CD14-positive monocyte (primary cell): ENCODE measurements at regions not wholly inside any gene's neighbourhood (a gene's known extent, or its start where the extent isn't known, plus 50 kb on each side); places are given as distances from the start of the nearest gene placed in this dataset.

Experiments used
- DNase-seq, 3 donors: peaks; one replicate each; pipeline ENCODE4 v3.0.0-alpha.2; 2011 to 2022
- H2AFZ ChIP-seq: 2 replicates; pipeline ENCODE4 v1.6.0; 2012; ENCODE audit warnings: mild to moderate bottlenecking, low read depth, low read length, inconsistent platforms; ENCODE audit not compliant: insufficient read depth, poor library complexity, severe bottlenecking
- H3K27ac ChIP-seq, 2 donors: 1 replicate in 1 of 2; 2 replicates in 1 of 2; pipeline ENCODE4 v1.5.1; 2012 to 2013; ENCODE audit warnings: low read length in 2 of 2, control low read depth in 1 of 2, inconsistent platforms in 1 of 2, low read depth in 1 of 2, mild to moderate bottlenecking in 1 of 2
- H3K27me3 ChIP-seq, 2 donors: one replicate each; pipeline versions ENCODE4 v1.6.0 to v1.6.1; 2011 to 2013; ENCODE audit warnings: low read length in 2 of 2; ENCODE audit not compliant: control insufficient read depth in 2 of 2, insufficient read depth in 2 of 2
- H3K36me3 ChIP-seq, 2 donors: replicated peaks in 1 of 2; 1 replicate in 1 of 2; 2 replicates in 1 of 2; pipeline versions ENCODE4 v1.5.1 to v1.6.1; 2012 to 2013; ENCODE audit warnings: low read length in 2 of 2, control low read depth in 1 of 2, inconsistent platforms in 1 of 2, mild to moderate bottlenecking in 1 of 2; ENCODE audit not compliant: insufficient read depth in 2 of 2, control insufficient read depth in 1 of 2
- H3K4me1 ChIP-seq, 2 donors: 1 replicate in 1 of 2; 2 replicates in 1 of 2; pipeline versions ENCODE4 v1.5.1 to v1.6.1; 2012 to 2013; ENCODE audit warnings: low read length in 2 of 2, control low read depth in 1 of 2, inconsistent platforms in 1 of 2, mild to moderate bottlenecking in 1 of 2, moderate library complexity in 1 of 2; ENCODE audit not compliant: insufficient read depth in 2 of 2, control insufficient read depth in 1 of 2
- H3K4me2 ChIP-seq: replicated peaks from 2 replicates; pipeline ENCODE3; 2012; ENCODE audit warnings: low read length, moderate library complexity, mild to moderate bottlenecking; ENCODE audit not compliant: poor library complexity, severe bottlenecking; ENCODE audit errors: extremely low read depth
- H3K4me3 ChIP-seq, 3 experiments: fragments of 200-600 bp in 1 of 3; sonication (generic) in 1 of 3; replicated peaks in 1 of 3; 1 replicate in 2 of 3; 2 replicates in 1 of 3; pipeline ENCODE4 v1.5.1; 2011 to 2013; ENCODE audit warnings: low read length in 3 of 3, mild to moderate bottlenecking in 3 of 3, control low read depth in 2 of 3, low read depth in 2 of 3, inconsistent platforms in 1 of 3, moderate library complexity in 1 of 3
- H3K79me2 ChIP-seq: 2 replicates; pipeline ENCODE4 v1.6.0; 2012; ENCODE audit warnings: mild to moderate bottlenecking, control low read depth, inconsistent platforms, low read length, moderate library complexity; ENCODE audit not compliant: insufficient read depth
- H3K9ac ChIP-seq: 2 replicates; pipeline ENCODE4 v1.6.0; 2017; ENCODE audit warnings: low read length, mild to moderate bottlenecking; ENCODE audit not compliant: insufficient read depth, poor library complexity, severe bottlenecking
- H3K9me3 ChIP-seq, 2 donors: replicated peaks in 1 of 2; 1 replicate in 1 of 2; 2 replicates in 1 of 2; pipeline versions ENCODE4 v1.5.1 to v1.6.1; 2012 to 2013; ENCODE audit warnings: low read length in 2 of 2, control low read depth in 1 of 2; ENCODE audit not compliant: control insufficient read depth in 1 of 2, insufficient read depth in 1 of 2
- H4K20me1 ChIP-seq: 2 replicates; pipeline ENCODE4 v1.6.0; 2012; ENCODE audit warnings: mild to moderate bottlenecking, low read length, control low read depth, moderate library complexity; ENCODE audit not compliant: insufficient read depth
- H3K27ac Mint-ChIP-seq, 7 donors: one replicate each; pipeline ENCODE4 v1.8.0; 2020; ENCODE audit warnings: mild to moderate bottlenecking in 7 of 7, mixed read lengths in 7 of 7, moderate library complexity in 6 of 7, inconsistent platforms in 2 of 7
- H3K27me3 Mint-ChIP-seq, 3 donors: one replicate each; pipeline ENCODE4 v1.8.0; 2021 to 2022; ENCODE audit warnings: low read depth in 3 of 3, mild to moderate bottlenecking in 3 of 3, mixed read lengths in 3 of 3, moderate library complexity in 3 of 3, inconsistent platforms in 1 of 3
- H3K36me3 Mint-ChIP-seq, 2 donors: one replicate each; pipeline ENCODE4 v1.8.0; 2020; ENCODE audit warnings: mixed read lengths in 2 of 2, inconsistent platforms in 1 of 2, mild to moderate bottlenecking in 1 of 2
- H3K4me1 Mint-ChIP-seq: one replicate; pipeline ENCODE4 v1.8.0; 2020; ENCODE audit warnings: mild to moderate bottlenecking, mixed read lengths
- H3K4me3 Mint-ChIP-seq, 2 donors: one replicate each; pipeline ENCODE4 v1.8.0; 2020; ENCODE audit warnings: mild to moderate bottlenecking in 2 of 2, mixed read lengths in 2 of 2, moderate library complexity in 1 of 2
- H3K9me3 Mint-ChIP-seq, 7 donors: one replicate each; pipeline ENCODE4 v1.8.0; 2020 to 2022; ENCODE audit warnings: mixed read lengths in 7 of 7, mild to moderate bottlenecking in 6 of 7, moderate library complexity in 6 of 7, inconsistent platforms in 2 of 7
- WGBS: methylation state at CpG from one replicate; pipeline ENCODE4 v1.1.5; 2013; ENCODE audit warnings: missing lambda C conversion rate; ENCODE audit not compliant: insufficient coverage; 5-methylcytosine and 5-hydroxymethylcytosine counted together
- intact Hi-C, 2 donors: fragments of 100-400 bp; cut with micrococcal nuclease; formaldehyde crosslinking; loops; one replicate each; pipeline versions ENCODE4 v1.15.0 to v1.15.1; 2023
- TF ChIP-seq, protein P1 (sequence below): fragments of 200-600 bp; IDR thresholded peaks from one replicate; pipeline ENCODE4 v1.8.0; 2022; ENCODE audit warnings: antibody characterized with exemption, mild to moderate bottlenecking

DNA sequence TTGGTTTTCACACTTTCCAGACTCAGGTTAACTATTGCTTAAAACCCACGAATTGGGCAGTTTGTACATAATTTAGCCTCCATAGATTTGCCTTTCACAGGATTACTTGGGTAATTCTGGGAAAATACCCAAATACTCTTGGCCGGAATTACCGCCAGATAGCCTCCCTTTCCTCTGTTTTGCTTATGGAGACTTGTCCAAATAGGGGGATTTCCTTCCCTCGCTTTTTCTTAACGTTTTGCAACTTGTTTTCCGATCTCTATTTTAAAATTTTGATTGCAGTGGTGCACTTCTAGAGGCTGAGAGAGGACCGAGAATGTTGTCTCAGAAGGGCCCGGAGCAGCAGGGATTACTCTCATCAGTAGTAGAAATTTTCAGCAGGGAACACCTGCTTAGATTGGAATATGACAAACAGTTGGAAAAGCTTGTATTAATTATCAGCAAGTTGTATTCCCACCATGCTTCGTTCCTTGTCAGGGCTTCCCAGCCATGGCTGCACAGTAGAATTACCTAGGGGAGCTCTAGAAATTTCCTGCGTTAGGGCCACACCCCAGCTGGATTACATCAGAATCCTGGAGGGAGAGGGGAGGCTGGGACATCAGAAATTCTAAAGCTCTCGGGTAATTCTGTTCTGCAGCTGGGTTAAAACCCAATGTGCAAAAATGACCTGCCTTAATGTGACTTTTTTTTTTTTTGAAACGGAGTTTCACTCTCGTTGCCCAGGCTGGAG is 329.1 kb downstream of the SH3GL2 start:
- Histone ChIP-seq H3K79me2 (no peaks in the 10 kb centered on the region), H3K36me3 (no peaks in the 10 kb centered on the region), H3K4me1 (no peaks in the 10 kb centered on the region), H3K4me2 (no peak overlapping the region), H4K20me1 (no peaks in the 10 kb centered on the region), H2AFZ (no peak overlapping the region), H3K27me3 (peaks cover 4 to 25% of the 10 kb centered on the region in 2 donors), H3K27ac (no peak overlapping the region), H3K9me3 (peaks cover 5% of the 10 kb centered on the region in 2 donors), H3K4me3 (no peak overlapping the region), H3K9ac (no peak overlapping the region)
- TF ChIP-seq, protein P1, sequence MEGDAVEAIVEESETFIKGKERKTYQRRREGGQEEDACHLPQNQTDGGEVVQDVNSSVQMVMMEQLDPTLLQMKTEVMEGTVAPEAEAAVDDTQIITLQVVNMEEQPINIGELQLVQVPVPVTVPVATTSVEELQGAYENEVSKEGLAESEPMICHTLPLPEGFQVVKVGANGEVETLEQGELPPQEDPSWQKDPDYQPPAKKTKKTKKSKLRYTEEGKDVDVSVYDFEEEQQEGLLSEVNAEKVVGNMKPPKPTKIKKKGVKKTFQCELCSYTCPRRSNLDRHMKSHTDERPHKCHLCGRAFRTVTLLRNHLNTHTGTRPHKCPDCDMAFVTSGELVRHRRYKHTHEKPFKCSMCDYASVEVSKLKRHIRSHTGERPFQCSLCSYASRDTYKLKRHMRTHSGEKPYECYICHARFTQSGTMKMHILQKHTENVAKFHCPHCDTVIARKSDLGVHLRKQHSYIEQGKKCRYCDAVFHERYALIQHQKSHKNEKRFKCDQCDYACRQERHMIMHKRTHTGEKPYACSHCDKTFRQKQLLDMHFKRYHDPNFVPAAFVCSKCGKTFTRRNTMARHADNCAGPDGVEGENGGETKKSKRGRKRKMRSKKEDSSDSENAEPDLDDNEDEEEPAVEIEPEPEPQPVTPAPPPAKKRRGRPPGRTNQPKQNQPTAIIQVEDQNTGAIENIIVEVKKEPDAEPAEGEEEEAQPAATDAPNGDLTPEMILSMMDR, result no peak
- Mint-ChIP-seq H3K4me3 (peak overlapping the region in 1 of 2 donors; percentile 76), H3K4me1 (no peaks in the 10 kb centered on the region), H3K9me3 (peaks cover 0 to 13% (median 4%) of the 10 kb centered on the region in 7 donors), H3K27ac (no peak overlapping the region), H3K36me3 (no peaks in the 10 kb centered on the region), H3K27me3 (peaks cover 23 to 38% (median 27%) of the 10 kb centered on the region in 3 donors)
- DNase-seq, result no peak
- WGBS, result 71% methylated on average over 6 of the region's 13 CpGs
- intact Hi-C loops, result no loop called here

DNA sequence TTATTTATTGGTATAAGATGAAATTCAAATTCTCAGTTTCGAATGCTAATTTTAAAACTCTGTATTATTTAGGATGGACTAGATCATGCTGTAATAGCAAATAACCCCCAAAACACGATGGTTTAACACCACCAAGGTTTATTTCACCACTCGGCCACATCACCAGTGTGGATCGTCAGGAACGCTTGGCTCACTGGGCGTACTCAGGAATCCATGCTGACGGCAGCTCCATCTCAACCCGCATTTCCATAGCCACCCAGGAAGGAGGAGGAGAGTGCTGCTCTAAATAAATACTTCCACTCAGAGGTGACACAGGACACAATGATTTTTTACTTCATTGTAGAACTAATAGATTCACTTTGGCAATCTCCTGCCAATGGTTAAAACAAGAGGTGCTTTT is 347.4 kb downstream of the SH3GL2 start:
- no peaks in the 10 kb centered on the region for H3K36me3 Mint-ChIP-seq
- Histone ChIP-seq H3K79me2 (no peaks in the 10 kb centered on the region), H3K9ac (no peak overlapping the region), H3K4me2 (no peak overlapping the region), H3K27ac (no peak overlapping the region), H3K9me3 (peaks cover 0 to 5% of the 10 kb centered on the region in 2 donors), H2AFZ (no peak overlapping the region), H3K4me1 (no peaks in the 10 kb centered on the region), H4K20me1 (no peaks in the 10 kb centered on the region), H3K36me3 (no peaks in the 10 kb centered on the region), H3K27me3 (no peaks in the 10 kb centered on the region), H3K4me3 (no peak overlapping the region)
- peaks cover 0 to 4% (median 2%) of the 10 kb centered on the region in 7 donors for H3K9me3 Mint-ChIP-seq
- H3K27ac Mint-ChIP-seq, result no peak overlapping the region
- TF ChIP-seq, protein P1, result no peak
- no CpG with 5 or more reads among the region's 8 CpGs for WGBS
- intact Hi-C loops, result no loop called here
- peaks cover 0 to 1% (median 0%) of the 10 kb centered on the region in 3 donors for H3K27me3 Mint-ChIP-seq
- no peaks in the 10 kb centered on the region for H3K4me1 Mint-ChIP-seq
- H3K4me3 Mint-ChIP-seq, result no peak overlapping the region
- no peak for DNase-seq
